ENCODE measurements at regions not wholly inside any gene's neighbourhood (a gene's known extent, or its start where the extent isn't known, plus 50 kb on each side); places are given as distances from the start of the nearest gene placed in this dataset.
"Not testable (repeated sequence)": the region's sequence is repeated elsewhere in the genome, so short reads cannot be mapped to it uniquely, and the experiment has no call there.

DNA sequence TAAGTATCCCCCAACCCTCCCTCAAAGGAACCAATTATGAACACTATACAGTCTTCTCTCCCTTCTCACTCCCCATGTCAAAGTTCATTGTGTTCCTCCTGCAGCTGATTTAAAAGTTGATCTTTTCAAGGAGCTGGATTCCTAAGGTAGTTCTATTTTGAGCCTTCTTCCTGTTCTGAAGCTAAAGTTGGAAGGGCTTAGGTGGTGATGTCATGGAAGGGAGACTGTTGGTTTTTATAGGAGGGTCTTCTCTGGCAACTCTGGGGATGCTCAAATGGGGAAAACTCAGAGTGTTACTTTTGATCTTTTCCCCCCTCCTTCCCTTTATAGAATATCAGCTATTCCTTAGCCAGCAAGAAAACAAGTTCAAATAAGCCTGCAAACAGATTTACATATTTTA, 83.0 kb upstream of the AK4 start:
- DNase-seq, result no peak

DNA sequence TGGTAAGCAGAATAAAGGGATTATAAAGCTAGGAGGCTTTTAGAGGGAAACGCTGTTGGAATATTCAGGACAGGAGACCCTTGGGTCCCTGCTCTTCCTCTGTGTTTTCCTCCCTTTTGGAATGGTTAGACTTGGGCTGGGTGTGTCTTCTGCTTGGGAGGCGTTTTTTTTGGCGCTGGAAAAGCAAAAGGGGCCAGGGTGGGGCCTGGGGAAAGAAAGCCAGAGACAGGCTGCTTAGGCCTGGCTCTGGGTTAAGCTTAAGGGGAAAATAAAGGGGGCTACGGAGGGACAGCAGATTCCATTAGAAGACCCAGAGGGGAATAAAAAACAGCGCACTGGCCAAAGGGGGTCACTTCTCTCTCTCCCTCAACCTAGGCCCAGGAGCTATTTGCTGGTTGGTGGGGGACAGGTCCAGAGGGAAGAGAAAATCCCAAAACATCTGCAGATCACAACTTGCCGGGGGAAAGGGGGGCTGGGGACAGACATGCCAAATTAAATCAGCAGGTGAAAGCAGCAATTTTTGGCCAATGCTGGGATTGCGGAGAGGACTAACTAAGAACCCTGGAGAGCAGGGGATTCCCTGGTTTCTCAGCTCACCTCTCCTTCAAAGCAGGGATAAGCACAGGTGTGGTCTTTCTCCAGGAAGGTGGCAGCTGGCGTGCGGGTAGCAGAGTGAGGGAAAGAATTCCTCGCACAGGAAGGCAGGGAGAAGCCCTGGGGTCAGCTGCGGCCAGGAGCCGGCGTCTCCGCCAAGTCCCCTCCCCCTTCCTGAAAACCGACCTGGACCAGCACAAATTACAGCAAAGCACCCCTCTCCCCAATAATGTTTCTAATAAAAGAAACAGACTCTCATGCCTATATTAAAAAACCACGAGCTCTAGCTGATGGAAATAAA, 82.2 kb upstream of the AK4 start:
- DNase-seq, result no peak

- DNase-seq, result no peak
Measured at GRCh38 chr1:65066419-65066765, 81.6 kb upstream of the AK4 start.

DNA sequence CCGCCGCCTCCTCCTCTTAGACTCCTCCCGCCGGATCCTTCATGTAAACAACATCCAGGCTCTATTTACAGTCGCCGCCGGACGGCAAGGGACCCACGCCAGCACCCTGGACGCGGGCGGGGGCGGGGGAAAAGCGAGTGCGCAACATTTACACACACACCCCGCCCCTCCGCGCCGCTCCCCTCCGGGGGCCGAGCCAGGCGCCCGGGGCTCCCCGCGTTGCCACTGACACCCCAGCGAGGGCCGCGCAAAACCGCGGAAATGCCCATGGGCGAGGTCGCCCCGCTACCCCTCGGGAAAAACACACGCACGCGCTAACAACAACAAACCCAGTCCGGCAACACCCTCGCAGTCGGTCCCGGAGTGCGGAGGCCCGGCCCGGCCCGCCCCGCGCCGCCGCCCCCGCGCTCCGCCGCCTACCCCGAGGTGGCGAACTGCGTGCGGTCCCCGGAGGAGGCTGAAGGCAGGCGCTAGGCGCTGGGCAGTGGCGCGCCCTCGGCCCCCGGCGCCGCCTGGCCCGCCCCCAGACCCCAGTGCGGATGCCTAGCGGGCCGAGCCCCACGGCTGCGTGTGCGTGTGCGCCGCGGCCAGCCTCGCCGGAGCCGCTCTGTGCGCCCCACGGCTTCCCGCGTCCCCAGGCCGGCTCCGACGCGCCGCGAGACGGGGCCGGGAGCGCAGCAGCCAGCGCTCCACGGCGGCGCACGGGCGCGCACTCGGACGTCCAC, 81.1 kb upstream of the AK4 start:
- DNase-seq, result peak; percentile 67

- DNase-seq, result peak; percentile 41
Measured at GRCh38 chr1:65067491-65068201, 80.4 kb upstream of the AK4 start.

DNA sequence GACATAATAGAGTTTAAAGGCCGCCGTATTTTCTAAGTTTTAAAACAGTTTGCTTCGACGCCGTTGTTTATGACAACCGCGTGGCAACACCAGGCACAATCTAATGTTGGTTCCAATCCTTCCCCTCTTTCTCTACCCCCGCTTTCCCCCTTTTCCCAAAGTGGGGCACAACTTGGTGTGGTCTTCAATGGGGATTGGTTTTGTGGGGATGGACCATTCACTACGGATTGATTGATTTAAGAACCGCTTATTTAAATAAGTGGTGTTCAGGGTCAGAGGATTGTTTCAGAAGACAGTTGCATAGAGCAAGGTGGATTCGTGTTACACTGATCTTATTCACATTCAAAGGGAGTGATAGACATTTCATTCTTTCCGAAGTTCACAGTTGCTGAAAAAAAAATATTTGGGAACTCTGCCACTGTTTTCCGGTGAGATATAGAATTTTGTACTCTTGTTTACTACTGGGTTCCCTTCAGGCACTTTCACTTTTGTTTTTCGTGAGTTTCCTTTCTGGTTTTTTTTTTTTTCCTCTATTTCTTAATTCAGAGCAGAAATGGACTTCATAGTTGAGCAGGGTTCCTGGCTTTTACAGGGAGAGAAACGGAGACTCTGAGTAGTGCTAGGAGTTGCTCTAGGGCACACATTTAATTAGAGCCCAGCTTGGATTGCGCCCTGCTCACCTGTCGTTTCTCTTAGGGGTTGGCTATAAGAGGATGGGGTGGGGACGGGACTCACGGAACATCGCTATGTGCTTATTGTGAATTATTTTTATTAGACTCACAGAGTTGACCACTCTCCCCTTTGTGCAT, 79.6 kb upstream of the AK4 start:
- no peak for DNase-seq

DNA sequence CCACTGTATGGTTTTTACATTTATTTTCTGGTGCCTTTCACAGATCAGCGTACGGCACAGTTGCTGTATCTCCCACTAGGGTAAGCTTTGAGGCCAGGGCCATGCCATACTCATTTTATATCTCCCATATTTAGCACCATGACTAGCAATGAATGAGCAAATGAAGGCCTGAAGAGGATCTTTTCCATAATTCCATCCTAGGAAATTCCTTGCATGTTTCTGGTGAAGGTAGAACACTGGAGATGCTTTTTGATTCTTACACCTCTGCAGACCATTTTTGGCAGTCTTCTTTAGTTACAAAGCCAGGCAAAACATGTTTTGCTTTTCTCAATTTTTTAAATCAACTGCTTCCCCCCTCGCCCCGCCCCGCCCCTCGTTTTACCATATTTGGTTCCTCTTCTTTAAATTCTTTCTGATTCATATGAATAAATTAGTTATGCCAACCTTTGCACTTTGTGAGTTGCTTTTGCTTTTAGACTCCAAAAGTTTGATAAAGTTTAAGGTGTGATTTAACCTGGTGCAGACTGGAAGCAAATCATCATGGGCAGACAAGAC, 78.9 kb upstream of the AK4 start:
- peak; percentile 43 for DNase-seq

- DNase-seq, result no peak
Measured at GRCh38 chr1:65072845-65073244, 75.2 kb upstream of the AK4 start.

DNA sequence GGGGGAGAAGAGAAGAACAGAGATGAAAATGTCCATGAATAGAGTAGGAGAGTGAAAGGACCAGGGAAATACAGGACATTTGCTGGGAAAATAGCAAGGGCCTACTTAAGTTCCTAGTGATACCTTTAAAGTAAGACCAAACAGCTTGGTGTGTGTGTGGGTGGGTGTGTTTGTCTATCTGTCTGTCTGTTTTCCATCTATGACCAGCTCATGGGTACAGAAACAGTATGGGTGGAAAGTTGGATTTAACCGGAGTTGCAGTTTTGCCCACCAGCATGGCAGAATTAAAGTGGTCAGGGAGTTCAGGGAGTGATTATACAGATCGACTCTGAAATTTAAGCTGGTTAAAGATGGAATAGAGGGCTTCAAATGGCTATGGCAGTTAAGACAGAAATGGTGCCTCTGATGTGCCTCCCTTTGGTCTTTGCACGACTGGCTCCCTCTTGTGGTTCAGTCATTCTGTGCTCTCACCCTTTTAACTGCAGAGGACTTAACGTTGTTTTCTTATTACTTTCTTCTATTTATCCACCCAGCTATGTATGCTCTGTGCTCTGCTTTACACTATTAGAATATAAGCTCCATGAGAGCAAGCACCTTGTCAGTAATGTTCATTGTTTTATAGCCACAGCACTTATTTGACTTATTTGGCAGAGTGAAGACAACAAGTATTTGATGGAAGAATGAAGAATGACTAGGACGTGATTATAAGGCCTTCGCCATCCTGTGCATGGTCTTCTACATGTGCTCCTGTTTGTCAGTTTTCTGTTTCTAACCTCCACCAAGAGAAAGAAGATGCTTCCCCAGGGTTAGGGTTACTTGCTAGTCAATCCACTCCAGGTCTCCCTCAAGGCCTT, 72.7 kb upstream of the AK4 start:
- DNase-seq, result peak; percentile 35

DNA sequence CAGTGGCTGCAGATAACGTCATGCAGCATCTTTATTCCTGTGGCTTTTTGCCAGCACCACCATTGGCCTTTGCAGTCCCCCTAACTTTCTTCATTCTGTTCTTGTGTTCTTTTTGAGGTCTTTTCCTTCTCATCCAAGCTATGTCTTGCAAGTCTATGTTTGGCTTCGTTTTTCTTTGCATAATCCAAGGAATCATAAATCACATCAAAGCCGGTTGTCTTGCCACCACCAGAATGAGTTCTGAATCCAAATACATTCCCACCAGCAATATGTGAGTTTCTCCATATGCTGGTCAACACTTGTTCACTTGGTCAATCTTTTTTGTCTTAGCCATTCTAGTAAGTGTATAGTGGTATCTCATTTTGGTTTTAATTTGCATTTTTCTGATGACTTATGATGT, 70.6 kb upstream of the AK4 start:
- DNase-seq, result no peak

GRCh38 chr1:65079941-65080340, 68.1 kb upstream of the AK4 start:
- DNase-seq, result no peak

DNA sequence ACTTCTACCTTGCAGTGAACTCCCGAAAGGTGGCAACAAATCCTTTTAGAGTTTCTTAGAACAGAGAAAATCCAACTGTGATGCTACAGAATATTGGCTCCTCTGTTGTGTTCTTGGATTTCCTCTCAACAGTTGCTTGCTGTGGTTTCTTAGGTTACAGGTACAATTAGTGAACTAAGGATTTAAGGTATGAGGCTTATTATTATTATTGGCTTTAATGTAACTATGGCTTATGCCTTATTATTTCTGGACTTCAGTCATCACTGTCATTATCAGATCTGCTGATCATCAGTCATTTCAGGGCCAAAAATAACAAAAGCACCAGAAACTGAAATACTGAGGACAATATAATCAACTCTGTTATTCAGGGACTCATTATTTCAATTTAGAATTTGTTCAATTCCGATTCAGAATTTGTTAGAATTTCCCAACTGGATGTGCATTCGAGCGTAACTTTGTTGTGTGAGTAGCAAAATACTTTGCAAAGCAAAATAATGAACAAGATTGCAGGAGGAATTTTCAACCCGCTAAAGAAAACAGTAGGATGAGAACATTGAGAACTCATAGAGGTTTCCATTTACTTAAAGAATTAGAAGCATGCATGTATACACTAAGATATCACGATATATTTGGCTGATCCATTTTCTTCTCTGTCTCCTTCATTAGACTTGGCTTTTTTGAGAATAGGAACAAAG, 65.5 kb upstream of the AK4 start:
- no peak for DNase-seq

DNA sequence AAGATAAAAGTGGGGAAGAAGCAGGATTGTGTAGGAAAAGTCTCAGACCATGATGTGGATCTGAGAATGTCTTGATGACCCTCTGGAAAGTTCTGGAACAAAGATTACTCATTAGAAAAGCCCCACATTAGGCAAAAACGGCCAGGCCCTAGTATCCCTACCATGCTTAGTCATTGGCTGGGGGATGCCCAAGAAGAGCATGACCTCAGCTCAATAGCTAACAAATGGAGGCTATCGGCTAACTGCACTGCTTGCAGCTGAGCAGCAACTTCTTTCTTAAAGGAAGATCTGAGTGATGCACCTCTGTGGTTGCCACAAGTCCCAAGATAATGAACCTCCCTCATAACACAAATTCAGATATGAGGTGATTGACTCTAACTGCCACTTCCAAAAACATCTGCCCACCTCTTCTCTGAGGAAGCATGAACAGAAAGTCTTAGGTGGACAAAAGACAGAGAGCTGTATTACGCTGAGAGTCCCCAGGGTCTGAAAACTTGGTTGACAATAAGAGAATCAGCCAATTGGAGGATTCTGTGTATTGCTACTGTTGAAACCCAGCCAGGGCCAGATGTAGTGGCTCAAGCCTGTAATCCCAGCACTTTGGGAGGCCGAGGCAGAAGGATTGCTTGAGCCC, 64.6 kb upstream of the AK4 start:
- no peak for DNase-seq

GRCh38 chr1:65084066-65084465, 63.9 kb upstream of the AK4 start:
- no peak for DNase-seq

GRCh38 chr1:65087519-65087918, 60.5 kb upstream of the AK4 start:
- not testable (repeated sequence) for DNase-seq

- no peak for DNase-seq
Measured at GRCh38 chr1:65090406-65090805, 57.6 kb upstream of the AK4 start.

DNA sequence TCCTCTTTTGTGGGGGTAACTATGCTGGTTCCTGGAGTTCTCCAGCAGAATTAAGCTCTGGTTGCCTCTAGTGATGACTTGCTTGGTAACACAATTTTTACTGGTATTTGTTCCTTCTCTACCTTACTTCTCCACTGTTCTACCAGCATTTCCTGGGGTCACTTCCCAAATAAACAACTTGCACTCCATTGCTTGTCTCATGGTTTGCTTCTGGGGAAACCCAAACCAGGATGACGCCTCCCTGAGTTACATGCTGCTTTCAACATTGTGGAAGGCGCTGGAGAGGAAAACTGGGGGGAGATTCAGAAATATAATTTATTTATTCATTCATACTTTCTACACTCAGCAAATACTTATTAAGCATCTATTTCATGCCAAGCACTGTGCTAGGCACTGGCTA, 55.3 kb upstream of the AK4 start:
- DNase-seq, result no peak

- DNase-seq, result no peak
Measured at GRCh38 chr1:65097076-65097475, 50.9 kb upstream of the AK4 start.

All from stimulated activated CD4-positive, alpha-beta T cell treated with anti-CD3 and anti-CD28 coated beads, Interleukin-12 subunit alpha, Interleukin-12 subunit beta, amount 100 ng/mL, for 4 hours (primary cell).